ENCODE measurements at regions not wholly inside any gene's neighbourhood (a gene's known extent, or its start where the extent isn't known, plus 50 kb on each side); places are given as distances from the start of the nearest gene placed in this dataset.

- no peak for TF ChIP-seq CTCF (IDR thresholded peaks at IDR 0.05)
Measured at GRCh38 chr2:239489481-239489880, 88.7 kb upstream of the HDAC4 start.

GRCh38 chr2:239488125-239488524 lies 87.3 kb upstream of the HDAC4 start:
- TF ChIP-seq CTCF (IDR thresholded peaks at IDR 0.05) = no peak

GRCh38 chr2:239487272-239487671 lies 86.5 kb upstream of the HDAC4 start:
- no peak for TF ChIP-seq CTCF (IDR thresholded peaks at IDR 0.05)

GRCh38 chr2:239485622-239486021 lies 84.8 kb upstream of the HDAC4 start:
- TF ChIP-seq CTCF (IDR thresholded peaks at IDR 0.05) = no peak

GRCh38 chr2:239484571-239485355 lies 83.9 kb upstream of the HDAC4 start:
- no peak for TF ChIP-seq CTCF (IDR thresholded peaks at IDR 0.05)

GRCh38 chr2:239482778-239483712 lies 82.2 kb upstream of the HDAC4 start:
- TF ChIP-seq CTCF (IDR thresholded peaks at IDR 0.05) = no peak

GRCh38 chr2:239479471-239479870 lies 78.7 kb upstream of the HDAC4 start:
- TF ChIP-seq CTCF (IDR thresholded peaks at IDR 0.05) = no peak
